ENCODE measurements at regions not wholly inside any gene's neighbourhood (a gene's known extent, or its start where the extent isn't known, plus 50 kb on each side); places are given as distances from the start of the nearest gene placed in this dataset.

DNA sequence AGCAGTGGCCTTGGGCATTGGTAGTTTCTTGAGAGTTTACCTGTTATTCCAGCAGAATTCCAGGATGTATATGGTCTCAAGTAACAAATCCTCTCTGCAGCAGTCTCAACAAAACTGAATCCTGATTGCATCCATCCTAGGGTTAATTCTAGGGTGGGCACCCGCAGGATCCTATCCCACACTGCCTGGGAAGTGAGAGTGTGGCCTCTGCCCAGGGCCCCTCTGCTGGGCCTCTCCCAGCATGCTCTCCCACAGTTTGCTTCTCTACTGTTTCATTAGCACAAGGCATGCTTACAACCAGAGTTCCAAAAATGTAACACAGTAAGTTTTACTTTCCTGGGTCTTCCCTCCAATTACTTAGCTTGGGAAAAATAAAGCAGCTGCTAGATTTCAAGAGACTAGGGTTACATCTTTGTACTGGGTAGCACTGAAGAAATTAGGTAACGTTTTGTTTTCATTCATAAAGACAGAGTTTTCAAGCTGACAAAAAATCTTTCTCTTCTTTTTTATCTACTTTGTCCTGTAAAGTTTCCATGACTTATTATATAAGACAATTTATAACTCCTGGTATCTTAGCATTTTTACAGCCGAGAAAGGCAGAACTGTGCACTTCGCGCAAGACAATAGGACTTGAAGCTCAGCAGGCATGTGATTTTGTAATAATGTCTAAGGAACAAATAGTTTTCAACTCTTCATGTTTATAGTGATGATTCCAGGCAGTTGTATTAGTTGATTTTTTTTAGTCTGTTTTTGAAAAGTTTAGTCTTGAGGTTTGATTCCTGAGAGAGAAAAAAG is 131.2 kb upstream of the PCDH18 start:
- TF ChIP-seq POLR2AphosphoS5 (IDR thresholded peaks at IDR 0.05; ENCODE audit: low read depth) (no peak), JUNB (IDR thresholded peaks at IDR 0.05; ENCODE audit: unreplicated experiment) (no peak), EZH2 (IDR thresholded peaks at IDR 0.05; ENCODE audit: low read depth, unreplicated experiment) (no peak), CREB1 (CRISPR knock-in tag; IDR thresholded peaks at IDR 0.05; ENCODE audit: low read depth) (no peak), EZH2phosphoT487 (IDR thresholded peaks at IDR 0.05; ENCODE audit: unreplicated experiment) (no peak)
- TF ChIP-seq, protein P1, sequence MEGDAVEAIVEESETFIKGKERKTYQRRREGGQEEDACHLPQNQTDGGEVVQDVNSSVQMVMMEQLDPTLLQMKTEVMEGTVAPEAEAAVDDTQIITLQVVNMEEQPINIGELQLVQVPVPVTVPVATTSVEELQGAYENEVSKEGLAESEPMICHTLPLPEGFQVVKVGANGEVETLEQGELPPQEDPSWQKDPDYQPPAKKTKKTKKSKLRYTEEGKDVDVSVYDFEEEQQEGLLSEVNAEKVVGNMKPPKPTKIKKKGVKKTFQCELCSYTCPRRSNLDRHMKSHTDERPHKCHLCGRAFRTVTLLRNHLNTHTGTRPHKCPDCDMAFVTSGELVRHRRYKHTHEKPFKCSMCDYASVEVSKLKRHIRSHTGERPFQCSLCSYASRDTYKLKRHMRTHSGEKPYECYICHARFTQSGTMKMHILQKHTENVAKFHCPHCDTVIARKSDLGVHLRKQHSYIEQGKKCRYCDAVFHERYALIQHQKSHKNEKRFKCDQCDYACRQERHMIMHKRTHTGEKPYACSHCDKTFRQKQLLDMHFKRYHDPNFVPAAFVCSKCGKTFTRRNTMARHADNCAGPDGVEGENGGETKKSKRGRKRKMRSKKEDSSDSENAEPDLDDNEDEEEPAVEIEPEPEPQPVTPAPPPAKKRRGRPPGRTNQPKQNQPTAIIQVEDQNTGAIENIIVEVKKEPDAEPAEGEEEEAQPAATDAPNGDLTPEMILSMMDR (conservative IDR thresholded peaks at IDR 0.05; ENCODE audit: low read depth in 2 of 2), result no peak
- TF ChIP-seq, protein P2, sequence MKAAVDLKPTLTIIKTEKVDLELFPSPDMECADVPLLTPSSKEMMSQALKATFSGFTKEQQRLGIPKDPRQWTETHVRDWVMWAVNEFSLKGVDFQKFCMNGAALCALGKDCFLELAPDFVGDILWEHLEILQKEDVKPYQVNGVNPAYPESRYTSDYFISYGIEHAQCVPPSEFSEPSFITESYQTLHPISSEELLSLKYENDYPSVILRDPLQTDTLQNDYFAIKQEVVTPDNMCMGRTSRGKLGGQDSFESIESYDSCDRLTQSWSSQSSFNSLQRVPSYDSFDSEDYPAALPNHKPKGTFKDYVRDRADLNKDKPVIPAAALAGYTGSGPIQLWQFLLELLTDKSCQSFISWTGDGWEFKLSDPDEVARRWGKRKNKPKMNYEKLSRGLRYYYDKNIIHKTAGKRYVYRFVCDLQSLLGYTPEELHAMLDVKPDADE (IDR thresholded peaks at IDR 0.05), result no peak
- TF ChIP-seq, protein P3, sequence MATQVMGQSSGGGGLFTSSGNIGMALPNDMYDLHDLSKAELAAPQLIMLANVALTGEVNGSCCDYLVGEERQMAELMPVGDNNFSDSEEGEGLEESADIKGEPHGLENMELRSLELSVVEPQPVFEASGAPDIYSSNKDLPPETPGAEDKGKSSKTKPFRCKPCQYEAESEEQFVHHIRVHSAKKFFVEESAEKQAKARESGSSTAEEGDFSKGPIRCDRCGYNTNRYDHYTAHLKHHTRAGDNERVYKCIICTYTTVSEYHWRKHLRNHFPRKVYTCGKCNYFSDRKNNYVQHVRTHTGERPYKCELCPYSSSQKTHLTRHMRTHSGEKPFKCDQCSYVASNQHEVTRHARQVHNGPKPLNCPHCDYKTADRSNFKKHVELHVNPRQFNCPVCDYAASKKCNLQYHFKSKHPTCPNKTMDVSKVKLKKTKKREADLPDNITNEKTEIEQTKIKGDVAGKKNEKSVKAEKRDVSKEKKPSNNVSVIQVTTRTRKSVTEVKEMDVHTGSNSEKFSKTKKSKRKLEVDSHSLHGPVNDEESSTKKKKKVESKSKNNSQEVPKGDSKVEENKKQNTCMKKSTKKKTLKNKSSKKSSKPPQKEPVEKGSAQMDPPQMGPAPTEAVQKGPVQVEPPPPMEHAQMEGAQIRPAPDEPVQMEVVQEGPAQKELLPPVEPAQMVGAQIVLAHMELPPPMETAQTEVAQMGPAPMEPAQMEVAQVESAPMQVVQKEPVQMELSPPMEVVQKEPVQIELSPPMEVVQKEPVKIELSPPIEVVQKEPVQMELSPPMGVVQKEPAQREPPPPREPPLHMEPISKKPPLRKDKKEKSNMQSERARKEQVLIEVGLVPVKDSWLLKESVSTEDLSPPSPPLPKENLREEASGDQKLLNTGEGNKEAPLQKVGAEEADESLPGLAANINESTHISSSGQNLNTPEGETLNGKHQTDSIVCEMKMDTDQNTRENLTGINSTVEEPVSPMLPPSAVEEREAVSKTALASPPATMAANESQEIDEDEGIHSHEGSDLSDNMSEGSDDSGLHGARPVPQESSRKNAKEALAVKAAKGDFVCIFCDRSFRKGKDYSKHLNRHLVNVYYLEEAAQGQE (IDR thresholded peaks at IDR 0.05; ENCODE audit: unreplicated experiment), result no peak
